Endothelial cell of umbilical vein (primary cell): ENCODE measurements at regions not wholly inside any gene's neighbourhood (a gene's known extent, or its start where the extent isn't known, plus 50 kb on each side); places are given as distances from the start of the nearest gene placed in this dataset.

Experiments used
- BruUV-seq: library from RNA; stranded (reverse); fragments of 400-500 nt; replicated peaks from 2 replicates; lab custom pipeline; 2021; lab: Mats Ljungman, UMichigan
- CTCF ChIA-PET: fragments of 300-600, 350-600 bp; sonication (Branson Sonifier 250); formaldehyde crosslinking; loops from one replicate; lab custom pipeline; 2021; ENCODE audit warnings: antibody characterized with exemption, inconsistent platforms; lab: Charles Lee
- POLR2A ChIA-PET: fragments of 300-600, 350-600 bp; sonication (Branson Sonifier 250); formaldehyde crosslinking; loops from one replicate; lab custom pipeline; 2021; ENCODE audit warnings: antibody characterized with exemption, inconsistent platforms; lab: Charles Lee
- DNase-seq: peaks from one replicate; pipeline ENCODE4 v3.0.0-alpha.2; 2011; ENCODE audit warnings: low read depth, low spot score
- FAIRE-seq: peaks from 2 replicates; lab custom pipeline; 2011; peaks lifted over from hg19 to GRCh38; lab: Jason Lieb, UNC
- H2AFZ ChIP-seq: 2 replicates; pipeline ENCODE4 v1.6.0; 2012; ENCODE audit warnings: low read depth, low read length, control low read depth, inconsistent platforms
- H3K27ac ChIP-seq: 2 replicates; pipeline ENCODE4 v1.5.1; 2011; ENCODE audit warnings: low read depth, mild to moderate bottlenecking, control low read depth, low read length, moderate library complexity; ENCODE audit not compliant: insufficient read depth
- H3K27me3 ChIP-seq, 2 experiments: 2 replicates each; pipeline versions ENCODE4 v1.6.0 to v1.6.1; 2011; ENCODE audit warnings: low read length in 2 of 2, mixed read lengths in 1 of 2; ENCODE audit not compliant: control insufficient read depth in 2 of 2, insufficient read depth in 2 of 2
- H3K36me3 ChIP-seq, 2 experiments: 2 replicates in 1 of 2; 3 replicates in 1 of 2; pipeline ENCODE4 v1.5.1; 2011; ENCODE audit warnings: low read length in 2 of 2, mild to moderate bottlenecking in 1 of 2, moderate library complexity in 1 of 2; ENCODE audit not compliant: control insufficient read depth in 2 of 2, insufficient read depth in 2 of 2; ENCODE audit errors: extremely low read depth in 1 of 2
- H3K4me1 ChIP-seq: 3 replicates; pipeline ENCODE4 v1.5.1; 2011; ENCODE audit warnings: mild to moderate bottlenecking, low read length; ENCODE audit not compliant: control insufficient read depth, insufficient read depth; ENCODE audit errors: extremely low read depth
- H3K4me2 ChIP-seq: 2 replicates; pipeline ENCODE4 v1.6.1; 2011; ENCODE audit warnings: low read length, control low read depth, mixed read lengths; ENCODE audit not compliant: insufficient read depth
- H3K4me3 ChIP-seq, 3 experiments: fragments of 200-600 bp in 1 of 3; sonication (generic), shearing (Covaris generic) in 1 of 3; replicated peaks in 1 of 3; 2 replicates each; pipeline ENCODE4 v1.5.1; 2011 to 2016; ENCODE audit warnings: control low read depth in 3 of 3, low read length in 3 of 3, mild to moderate bottlenecking in 2 of 3, inconsistent platforms in 1 of 3, low read depth in 1 of 3, moderate library complexity in 1 of 3; ENCODE audit not compliant: insufficient read depth in 1 of 3
- H3K79me2 ChIP-seq: 2 replicates; pipeline ENCODE4 v1.6.0; 2012; ENCODE audit warnings: low read length, inconsistent platforms; ENCODE audit not compliant: control insufficient read depth, insufficient read depth
- H3K9ac ChIP-seq: replicated peaks from 2 replicates; pipeline ENCODE3; 2011; ENCODE audit warnings: low read length, control low read depth; ENCODE audit not compliant: insufficient read depth; ENCODE audit errors: extremely low read depth
- H3K9me1 ChIP-seq: replicated peaks from 3 replicates; pipeline ENCODE4 v1.6.0; 2011; ENCODE audit warnings: mild to moderate bottlenecking, low read length; ENCODE audit not compliant: control insufficient read depth, insufficient read depth; ENCODE audit errors: extremely low read depth
- H3K9me3 ChIP-seq: replicated peaks from 2 replicates; pipeline ENCODE4 v1.5.1; 2012; ENCODE audit warnings: low read length, inconsistent platforms; ENCODE audit not compliant: control insufficient read depth, insufficient read depth
- H4K20me1 ChIP-seq: replicated peaks from 2 replicates; pipeline ENCODE3; 2011; ENCODE audit warnings: mild to moderate bottlenecking, low read length; ENCODE audit not compliant: control insufficient read depth, insufficient read depth; ENCODE audit errors: extremely low read depth
- EZH2 ChIP-seq: IDR thresholded peaks from 2 replicates; pipeline ENCODE4 v1.6.1; 2012; ENCODE audit warnings: borderline replicate concordance, low read depth, mild to moderate bottlenecking, moderate library complexity, low read length, inconsistent platforms; ENCODE audit not compliant: severe bottlenecking
- FOS ChIP-seq: IDR thresholded peaks from 2 replicates; pipeline ENCODE4 v1.6.1; 2011; ENCODE audit warnings: mild to moderate bottlenecking, low read length, moderate library complexity, borderline replicate concordance; ENCODE audit not compliant: insufficient read depth
- GATA2 ChIP-seq: IDR thresholded peaks from 2 replicates; pipeline ENCODE4 v1.7.0; 2011; ENCODE audit warnings: low read depth, mild to moderate bottlenecking, moderate library complexity, mixed read lengths, low read length; ENCODE audit not compliant: insufficient read length, insufficient read depth
- JUN ChIP-seq: IDR thresholded peaks from 2 replicates; pipeline ENCODE4 v1.6.1; 2011; ENCODE audit warnings: borderline replicate concordance, low read depth; ENCODE audit not compliant: insufficient read length, insufficient read depth
- MYC ChIP-seq: IDR thresholded peaks from one replicate; pipeline ENCODE4 v1.6.1; 2011; ENCODE audit warnings: mild to moderate bottlenecking, low read depth, low read length
- POLR2A ChIP-seq: IDR thresholded peaks from 2 replicates; pipeline ENCODE4 v1.6.1; 2012; ENCODE audit warnings: low read depth, mild to moderate bottlenecking, control low read depth, low read length
- POLR2AphosphoS5 ChIP-seq: IDR thresholded peaks from 2 replicates; pipeline ENCODE4 v1.6.1; 2012; ENCODE audit warnings: low read depth, mild to moderate bottlenecking, control low read depth, low read length, moderate library complexity; ENCODE audit not compliant: insufficient read depth
- dilution Hi-C: fragments of 300-500 bp; cut with MboI; formaldehyde crosslinking; loops from one replicate; pipeline ENCODE4 v1.15.0; 2019; ENCODE audit warnings: low sequenced_read_pairs; ENCODE audit not compliant: extremely low pct_ligation_motif_present
- intact Hi-C: fragments of 100-400 bp; cut with micrococcal nuclease; formaldehyde crosslinking; loops from one replicate; pipeline ENCODE4 v1.10.0; 2022
- TF ChIP-seq, protein P1 (sequence below), 2 donors: IDR thresholded peaks; 1 replicate in 1 of 2; 2 replicates in 1 of 2; pipeline ENCODE4 v1.5.1; 2011; ENCODE audit warnings: low read length in 2 of 2, mild to moderate bottlenecking in 2 of 2, moderate library complexity in 2 of 2, control low read depth in 1 of 2, inconsistent platforms in 1 of 2, low read depth in 1 of 2; ENCODE audit not compliant: insufficient read depth in 1 of 2; ENCODE audit errors: extremely low read depth in 1 of 2
- TF ChIP-seq, protein P2 (sequence below): IDR thresholded peaks from 2 replicates; pipeline ENCODE4 v1.6.1; 2011; ENCODE audit not compliant: insufficient read depth, insufficient read length

DNA sequence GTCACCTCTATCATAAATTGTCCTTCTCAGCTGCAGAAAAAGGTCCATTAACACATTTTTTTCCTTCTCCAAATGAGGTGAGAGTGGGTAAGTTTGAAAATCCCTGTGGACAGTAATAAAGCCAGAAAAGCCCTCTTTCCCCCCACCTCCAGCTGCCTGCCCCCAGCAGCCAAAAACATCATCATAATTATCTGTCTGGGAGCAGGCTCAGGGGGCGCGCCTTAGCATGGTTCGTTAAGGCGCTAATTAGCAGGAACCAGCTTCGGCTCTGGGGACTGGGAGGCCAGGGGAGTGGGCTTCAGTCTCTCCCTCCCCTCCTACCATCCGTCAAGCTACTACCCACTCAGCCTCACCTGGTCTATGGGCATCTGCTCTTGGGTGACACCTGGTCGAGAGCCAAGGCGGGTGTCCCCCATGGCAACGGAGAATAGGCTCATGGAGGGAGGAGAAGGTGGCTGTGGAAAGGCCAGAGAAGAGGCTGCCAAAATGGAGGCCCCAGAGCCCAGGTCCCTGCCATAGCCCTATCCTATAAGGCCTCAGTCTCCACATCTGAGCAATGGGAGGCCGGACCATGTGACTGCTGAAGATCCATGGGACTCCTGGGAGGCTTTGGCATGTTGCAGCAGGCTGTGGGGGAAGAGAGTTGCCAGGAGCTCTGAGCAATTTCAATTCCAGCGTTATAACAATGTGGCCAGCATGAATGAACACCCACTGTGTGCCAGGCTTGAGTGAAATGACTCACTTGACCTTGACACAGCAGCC is 140.1 kb upstream of the LINGO1 start:
- no TSS peak for BruUV-seq
- Histone ChIP-seq H3K9me1 (no peaks in the 10 kb centered on the region), H4K20me1 (no peaks in the 10 kb centered on the region), H3K36me3 (no peaks in the 10 kb centered on the region), H3K9me3 (no peaks in the 10 kb centered on the region), H3K4me2 (no peak overlapping the region), H2AFZ (no peak overlapping the region), H3K9ac (no peak overlapping the region), H3K79me2 (no peaks in the 10 kb centered on the region), H3K27me3 (no peaks in the 10 kb centered on the region), H3K4me1 (no peaks in the 10 kb centered on the region), H3K27ac (no peak overlapping the region), H3K4me3 (no peak overlapping the region)
- ChIA-PET CTCF (interaction anchor here (0.5 to 1.4 kb wide), 3 partner anchors 12 to 1767 kb away, joined by 3 to 5 read pairs (median 4); no protein-coding TSS in a partner anchor), POLR2A (no interaction called here)
- FAIRE-seq (no peak), DNase-seq (no peak)
- TF ChIP-seq GATA2 (no peak), MYC (no peak), EZH2 (no peak), FOS (no peak), JUN (no peak), POLR2AphosphoS5 (no peak), POLR2A (no peak)
- TF ChIP-seq, protein P1, sequence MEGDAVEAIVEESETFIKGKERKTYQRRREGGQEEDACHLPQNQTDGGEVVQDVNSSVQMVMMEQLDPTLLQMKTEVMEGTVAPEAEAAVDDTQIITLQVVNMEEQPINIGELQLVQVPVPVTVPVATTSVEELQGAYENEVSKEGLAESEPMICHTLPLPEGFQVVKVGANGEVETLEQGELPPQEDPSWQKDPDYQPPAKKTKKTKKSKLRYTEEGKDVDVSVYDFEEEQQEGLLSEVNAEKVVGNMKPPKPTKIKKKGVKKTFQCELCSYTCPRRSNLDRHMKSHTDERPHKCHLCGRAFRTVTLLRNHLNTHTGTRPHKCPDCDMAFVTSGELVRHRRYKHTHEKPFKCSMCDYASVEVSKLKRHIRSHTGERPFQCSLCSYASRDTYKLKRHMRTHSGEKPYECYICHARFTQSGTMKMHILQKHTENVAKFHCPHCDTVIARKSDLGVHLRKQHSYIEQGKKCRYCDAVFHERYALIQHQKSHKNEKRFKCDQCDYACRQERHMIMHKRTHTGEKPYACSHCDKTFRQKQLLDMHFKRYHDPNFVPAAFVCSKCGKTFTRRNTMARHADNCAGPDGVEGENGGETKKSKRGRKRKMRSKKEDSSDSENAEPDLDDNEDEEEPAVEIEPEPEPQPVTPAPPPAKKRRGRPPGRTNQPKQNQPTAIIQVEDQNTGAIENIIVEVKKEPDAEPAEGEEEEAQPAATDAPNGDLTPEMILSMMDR (IDR thresholded peaks at IDR 0.05; ENCODE audit: extremely low read depth in 1 of 2, insufficient read depth in 1 of 2, low read depth in 1 of 2, low read length in 2 of 2) = no peak
- TF ChIP-seq, protein P2, sequence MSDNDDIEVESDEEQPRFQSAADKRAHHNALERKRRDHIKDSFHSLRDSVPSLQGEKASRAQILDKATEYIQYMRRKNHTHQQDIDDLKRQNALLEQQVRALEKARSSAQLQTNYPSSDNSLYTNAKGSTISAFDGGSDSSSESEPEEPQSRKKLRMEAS = no peak
- intact Hi-C loops (no loop called here), dilution Hi-C loops (no loop called here)
